ENCODE measurements at regions not wholly inside any gene's neighbourhood (a gene's known extent, or its start where the extent isn't known, plus 50 kb on each side); places are given as distances from the start of the nearest gene placed in this dataset.

GRCh38 chr1:208587110-208587509 is 342.9 kb upstream of the PLXNA2 start:
- no peak for DNase-seq (ENCODE audit: low spot score)

GRCh38 chr1:208593306-208594006 is 349.3 kb upstream of the PLXNA2 start:
- no peak for DNase-seq (ENCODE audit: low spot score)

DNA sequence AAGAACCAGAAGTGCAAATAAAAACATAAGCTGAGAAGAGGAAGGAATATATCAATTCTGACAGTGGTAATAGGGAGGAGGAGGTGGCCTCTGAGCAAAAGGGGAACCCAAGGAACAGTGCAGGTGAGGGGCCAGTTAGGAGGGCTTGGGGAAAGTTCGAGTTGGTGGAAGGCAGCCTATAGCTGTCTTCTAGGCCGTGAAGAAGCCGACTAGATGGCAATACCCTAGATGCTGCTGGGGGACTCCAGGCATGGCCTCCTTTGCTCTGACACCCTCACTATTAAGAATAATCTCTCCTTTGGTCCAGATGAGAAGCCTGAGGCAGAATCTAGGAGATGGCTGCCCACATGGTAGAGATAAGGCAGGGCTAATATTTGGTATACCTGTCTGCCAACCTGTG is 351.1 kb upstream of the PLXNA2 start:
- no peak for DNase-seq (ENCODE audit: low spot score)

- no peak for DNase-seq (ENCODE audit: low spot score)
Measured at GRCh38 chr1:208595745-208596144, 351.6 kb upstream of the PLXNA2 start.

GRCh38 chr1:208597571-208597970 is 353.4 kb upstream of the PLXNA2 start:
- DNase-seq (ENCODE audit: low spot score), result no peak

GRCh38 chr1:208598021-208598420 is 353.8 kb upstream of the PLXNA2 start:
- no peak for DNase-seq (ENCODE audit: low spot score)

DNA sequence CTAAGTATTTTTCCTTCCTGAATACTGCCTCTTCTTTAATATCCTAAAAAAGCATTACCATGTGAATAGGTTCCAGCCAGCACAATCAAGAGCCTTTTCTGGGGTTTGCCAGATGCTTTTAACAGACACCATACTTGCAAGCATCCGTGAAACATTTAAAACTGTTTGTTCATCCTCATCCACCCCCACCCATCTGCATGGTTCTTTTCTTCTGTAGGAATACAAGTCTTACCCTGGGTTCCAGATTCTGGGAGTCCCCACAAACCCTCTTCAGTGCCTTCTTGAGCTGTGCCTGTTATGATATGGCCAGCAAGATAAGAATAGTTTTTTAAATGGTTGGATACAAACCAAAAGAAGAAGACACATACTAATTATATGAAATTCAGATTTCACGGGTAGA is 354.9 kb upstream of the PLXNA2 start:
- DNase-seq (ENCODE audit: low spot score), result no peak

GRCh38 chr1:208600456-208601190 is 356.4 kb upstream of the PLXNA2 start:
- DNase-seq (ENCODE audit: low spot score), result no peak

GRCh38 chr1:208601561-208601960 is 357.4 kb upstream of the PLXNA2 start:
- DNase-seq (ENCODE audit: low spot score), result no peak

- no peak for DNase-seq (ENCODE audit: low spot score)
Measured at GRCh38 chr1:208603721-208604120, 359.5 kb upstream of the PLXNA2 start.

DNA sequence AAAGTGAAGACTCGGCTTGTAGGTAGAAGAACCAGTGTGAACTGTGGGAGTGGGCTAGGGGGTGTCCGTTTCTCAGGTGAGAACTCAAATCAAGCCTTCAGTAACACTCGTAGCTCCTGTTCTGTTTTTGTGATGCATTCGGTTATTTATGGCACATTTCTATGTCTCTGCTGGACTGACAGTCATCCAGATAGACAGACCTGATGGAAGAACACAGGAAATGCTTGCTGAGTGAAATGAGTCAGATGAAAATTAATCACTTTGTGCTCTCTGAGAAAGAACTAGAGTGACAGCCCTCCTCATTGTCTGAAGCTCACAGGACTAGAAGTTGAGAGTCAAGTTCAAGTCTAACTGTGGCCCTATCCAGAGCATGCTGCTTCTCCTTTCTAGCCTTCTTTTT is 360.1 kb upstream of the PLXNA2 start:
- no peak for DNase-seq (ENCODE audit: low spot score)

DNA sequence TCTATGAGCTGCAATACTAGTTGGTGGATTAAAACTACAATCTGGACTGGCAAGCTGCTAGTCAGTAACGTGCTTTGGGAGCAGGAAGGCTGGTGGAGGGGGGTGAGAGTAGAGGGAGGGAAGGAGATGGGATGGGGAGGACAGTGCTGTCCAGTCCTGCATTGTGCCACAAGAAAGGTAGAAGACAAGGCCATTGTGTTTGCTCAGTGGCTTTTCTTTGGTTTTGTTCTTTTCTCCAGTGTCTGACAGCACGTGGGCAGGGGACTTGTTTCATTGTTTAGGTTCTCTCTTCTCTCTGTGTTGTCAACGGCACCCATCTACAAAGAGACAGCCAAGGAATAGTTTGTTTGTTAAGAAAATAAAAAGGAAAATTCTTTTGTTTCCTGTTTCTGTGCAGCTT is 362.8 kb upstream of the PLXNA2 start:
- DNase-seq (ENCODE audit: low spot score), result no peak

DNA sequence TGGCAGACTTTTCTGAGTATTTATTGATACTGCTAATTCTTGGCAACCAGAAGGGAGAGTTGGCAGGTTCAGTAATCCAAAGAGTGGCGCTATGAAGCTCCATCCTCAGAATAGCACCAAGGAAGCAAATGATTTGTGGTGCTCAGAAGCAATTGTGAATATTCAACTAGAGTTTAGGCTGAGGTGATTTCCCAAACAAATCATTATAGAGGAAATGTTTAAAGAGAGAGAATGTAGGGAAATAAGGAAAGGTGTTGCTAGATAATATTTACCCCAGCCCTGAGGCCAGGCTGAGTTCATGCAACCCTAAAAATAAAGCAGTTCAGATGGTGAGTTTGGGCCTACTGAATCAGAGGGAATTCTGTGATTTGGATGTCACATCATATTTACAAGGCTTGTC is 363.4 kb upstream of the PLXNA2 start:
- no peak for DNase-seq (ENCODE audit: low spot score)

GRCh38 chr1:208614610-208615009 is 370.4 kb upstream of the PLXNA2 start:
- DNase-seq (ENCODE audit: low spot score), result no peak

DNA sequence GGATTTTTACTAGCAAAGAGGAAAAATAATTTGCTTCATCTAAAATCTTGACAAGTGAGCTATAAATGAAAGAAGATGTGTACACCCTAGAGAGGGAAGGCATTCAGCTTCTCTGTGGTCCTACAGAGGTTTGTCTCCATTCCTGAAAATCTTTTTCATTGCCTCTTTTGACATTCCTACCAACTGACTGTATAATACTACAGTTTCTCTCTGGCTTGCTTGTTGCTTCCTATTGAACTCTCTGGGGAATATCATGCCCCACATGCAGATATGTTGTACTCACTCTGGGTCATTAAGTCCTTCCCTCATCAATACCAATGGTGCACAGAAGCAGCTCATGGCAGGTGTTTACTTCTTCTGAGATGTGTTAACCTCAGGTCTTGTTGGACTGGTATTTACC is 371.2 kb upstream of the PLXNA2 start:
- no peak for DNase-seq (ENCODE audit: low spot score)

GRCh38 chr1:208616776-208617175 is 372.6 kb upstream of the PLXNA2 start:
- DNase-seq (ENCODE audit: low spot score), result no peak

- no peak for DNase-seq (ENCODE audit: low spot score)
Measured at GRCh38 chr1:208628022-208628914, 384.1 kb upstream of the PLXNA2 start.

GRCh38 chr1:208631092-208631491 is 386.9 kb upstream of the PLXNA2 start:
- no peak for DNase-seq (ENCODE audit: low spot score)

- DNase-seq (ENCODE audit: low spot score), result no peak
Measured at GRCh38 chr1:208631506-208631905, 387.3 kb upstream of the PLXNA2 start.

GRCh38 chr1:208634346-208635140 is 390.4 kb upstream of the PLXNA2 start:
- no peak for DNase-seq (ENCODE audit: low spot score)

DNA sequence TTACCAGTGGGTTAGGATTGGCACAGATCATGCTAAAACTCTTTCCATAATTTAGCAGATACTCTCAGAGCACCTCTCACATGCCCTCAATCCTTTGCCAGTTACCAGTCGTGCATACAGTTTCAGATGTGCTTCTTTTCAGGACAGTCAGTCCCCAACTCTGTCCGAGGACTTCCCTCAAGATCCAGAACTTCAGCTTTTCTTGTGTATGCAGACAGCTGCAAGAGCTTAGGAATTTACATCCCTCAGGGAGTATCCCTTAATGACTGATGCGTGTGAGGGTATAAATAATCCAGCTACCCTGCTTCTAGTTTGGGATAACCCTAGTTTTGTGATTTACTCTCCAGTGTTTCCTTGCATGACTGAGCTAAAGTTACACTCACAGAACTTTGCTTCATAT is 393.0 kb upstream of the PLXNA2 start:
- no peak for DNase-seq (ENCODE audit: low spot score)

DNA sequence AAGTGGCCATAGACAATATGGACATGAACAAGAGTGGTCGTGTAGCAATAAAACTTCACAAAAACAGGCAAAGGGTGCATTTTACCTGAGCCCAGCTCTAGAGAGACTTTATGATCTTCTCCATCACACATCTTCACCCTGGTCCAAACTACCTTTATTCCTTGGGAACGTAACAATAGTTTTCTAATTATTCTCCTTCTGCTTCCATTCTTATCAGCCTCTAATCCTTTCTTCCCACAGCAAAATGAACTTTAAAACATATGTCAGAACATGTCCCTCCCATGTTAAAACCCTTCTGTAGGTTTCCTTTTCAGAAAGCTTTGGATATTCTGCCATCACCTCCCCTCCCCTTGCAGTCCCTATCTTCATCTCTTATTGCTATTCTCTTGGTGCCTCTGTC is 395.2 kb upstream of the PLXNA2 start:
- no peak for DNase-seq (ENCODE audit: low spot score)

Data from AG20443 (cell line).